IPS-20b (cell line): ENCODE measurements at regions not wholly inside any gene's neighbourhood (a gene's known extent, or its start where the extent isn't known, plus 50 kb on each side); places are given as distances from the start of the nearest gene placed in this dataset.

ENCODE experiments used
- H3K27ac ChIP-seq: one replicate; pipeline ENCODE4 v1.5.1; 2013; ENCODE audit warnings: low read length
- H3K27me3 ChIP-seq: 2 replicates; pipeline ENCODE4 v1.6.1; 2013; ENCODE audit warnings: mild to moderate bottlenecking, low read length, inconsistent platforms; ENCODE audit not compliant: insufficient read depth
- H3K36me3 ChIP-seq: 2 replicates; pipeline ENCODE4 v1.6.1; 2013; ENCODE audit warnings: low read depth, mild to moderate bottlenecking, inconsistent platforms, low read length, moderate library complexity; ENCODE audit not compliant: insufficient read depth
- H3K4me1 ChIP-seq: 2 replicates; pipeline ENCODE4 v1.6.1; 2013; ENCODE audit warnings: mild to moderate bottlenecking, control low read depth, inconsistent platforms, low read length, moderate library complexity; ENCODE audit not compliant: insufficient read depth
- H3K4me3 ChIP-seq: 2 replicates; pipeline ENCODE4 v1.5.1; 2013; ENCODE audit warnings: mild to moderate bottlenecking, low read length, inconsistent platforms
- H3K9ac ChIP-seq: 2 replicates; pipeline ENCODE4 v1.6.1; 2013; ENCODE audit warnings: low read depth, mild to moderate bottlenecking, inconsistent platforms, low read length, moderate library complexity
- H3K9me3 ChIP-seq: 2 replicates; pipeline ENCODE4 v1.6.1; 2013; ENCODE audit warnings: mild to moderate bottlenecking, low read depth, low read length, inconsistent platforms; ENCODE audit not compliant: insufficient read depth

GRCh38 chr11:134519390-134519750 is 107.3 kb upstream of the B3GAT1 start:
- Histone ChIP-seq H3K27me3 (no peaks in the 10 kb centered on the region), H3K36me3 (no peaks in the 10 kb centered on the region), H3K9me3 (no peaks in the 10 kb centered on the region), H3K4me3 (no peak overlapping the region), H3K27ac (no peak overlapping the region), H3K9ac (no peak overlapping the region), H3K4me1 (no peaks in the 10 kb centered on the region; the same call in 1 of the 2 replicates)

- H3K9me3 ChIP-seq: no peaks in the 10 kb centered on the region
- no peak overlapping the region for H3K27ac ChIP-seq
- H3K4me1 ChIP-seq: no peaks in the 10 kb centered on the region; the same call in 1 of the 2 replicates
Observed at GRCh38 chr11:134518616-134519389, 106.8 kb upstream of the B3GAT1 start.

GRCh38 chr11:134517621-134518293 is 105.7 kb upstream of the B3GAT1 start:
- Histone ChIP-seq H3K9ac (no peak overlapping the region), H3K36me3 (no peaks in the 10 kb centered on the region), H3K27me3 (no peaks in the 10 kb centered on the region), H3K9me3 (no peaks in the 10 kb centered on the region), H3K4me1 (no peaks in the 10 kb centered on the region; the same call in 1 of the 2 replicates), H3K27ac (no peak overlapping the region), H3K4me3 (no peak overlapping the region)

More at GRCh38 chr11:134518616-134519389, 106.8 kb upstream of the B3GAT1 start:
- Histone ChIP-seq H3K36me3 (no peaks in the 10 kb centered on the region), H3K9ac (no peak overlapping the region), H3K27me3 (no peaks in the 10 kb centered on the region), H3K4me3 (no peak overlapping the region)

- H3K4me1 ChIP-seq: no peaks in the 10 kb centered on the region; the same call in 1 of the 2 replicates
Observed at GRCh38 chr11:134517115-134517514, 105.1 kb upstream of the B3GAT1 start.

GRCh38 chr11:134516529-134516928 is 104.5 kb upstream of the B3GAT1 start:
- H3K4me3 ChIP-seq: no peak overlapping the region
- no peak overlapping the region for H3K27ac ChIP-seq
- H3K36me3 ChIP-seq: no peaks in the 10 kb centered on the region
- H3K4me1 ChIP-seq: no peaks in the 10 kb centered on the region; the same call in 1 of the 2 replicates
- no peak overlapping the region for H3K9ac ChIP-seq
- H3K9me3 ChIP-seq: no peaks in the 10 kb centered on the region
- no peaks in the 10 kb centered on the region for H3K27me3 ChIP-seq

More at GRCh38 chr11:134517115-134517514, 105.1 kb upstream of the B3GAT1 start:
- Histone ChIP-seq H3K9ac (no peak overlapping the region), H3K9me3 (no peaks in the 10 kb centered on the region), H3K4me3 (no peak overlapping the region), H3K36me3 (no peaks in the 10 kb centered on the region), H3K27me3 (no peaks in the 10 kb centered on the region), H3K27ac (no peak overlapping the region)

- Histone ChIP-seq H3K27ac (no peak overlapping the region), H3K9me3 (no peaks in the 10 kb centered on the region), H3K9ac (no peak overlapping the region), H3K36me3 (no peaks in the 10 kb centered on the region), H3K4me1 (no peaks in the 10 kb centered on the region; the same call in 1 of the 2 replicates), H3K27me3 (no peaks in the 10 kb centered on the region), H3K4me3 (no peak overlapping the region)
Observed at GRCh38 chr11:134515081-134515960, 103.3 kb upstream of the B3GAT1 start.

GRCh38 chr11:134514354-134514951 is 102.4 kb upstream of the B3GAT1 start:
- no peak overlapping the region for H3K9ac ChIP-seq
- no peaks in the 10 kb centered on the region for H3K36me3 ChIP-seq
- H3K4me1 ChIP-seq: no peaks in the 10 kb centered on the region
- no peak overlapping the region for H3K4me3 ChIP-seq
- H3K27ac ChIP-seq: no peak overlapping the region
- no peaks in the 10 kb centered on the region for H3K9me3 ChIP-seq
- H3K27me3 ChIP-seq: no peaks in the 10 kb centered on the region

GRCh38 chr11:134513585-134514120 is 101.6 kb upstream of the B3GAT1 start:
- no peaks in the 10 kb centered on the region for H3K9me3 ChIP-seq
- no peaks in the 10 kb centered on the region for H3K4me1 ChIP-seq
- no peaks in the 10 kb centered on the region for H3K36me3 ChIP-seq
- no peak overlapping the region for H3K9ac ChIP-seq
- no peaks in the 10 kb centered on the region for H3K27me3 ChIP-seq
- H3K4me3 ChIP-seq: no peak overlapping the region
- H3K27ac ChIP-seq: no peak overlapping the region

GRCh38 chr11:134512571-134513538 is 100.8 kb upstream of the B3GAT1 start:
- Histone ChIP-seq H3K36me3 (no peaks in the 10 kb centered on the region), H3K9ac (no peak overlapping the region), H3K27me3 (no peaks in the 10 kb centered on the region), H3K27ac (no peak overlapping the region), H3K4me3 (no peak overlapping the region), H3K9me3 (no peaks in the 10 kb centered on the region), H3K4me1 (no peaks in the 10 kb centered on the region)

- Histone ChIP-seq H3K27me3 (no peaks in the 10 kb centered on the region), H3K27ac (no peak overlapping the region)
Observed at GRCh38 chr11:134512061-134512460, 100.0 kb upstream of the B3GAT1 start.

More at GRCh38 chr11:134512061-134512460, 100.0 kb upstream of the B3GAT1 start:
- no peak overlapping the region for H3K9ac ChIP-seq
- no peak overlapping the region for H3K4me3 ChIP-seq
- no peaks in the 10 kb centered on the region for H3K4me1 ChIP-seq
- H3K9me3 ChIP-seq: no peaks in the 10 kb centered on the region
- H3K36me3 ChIP-seq: no peaks in the 10 kb centered on the region
